ENCODE measurements at regions not wholly inside any gene's neighbourhood (a gene's known extent, or its start where the extent isn't known, plus 50 kb on each side); places are given as distances from the start of the nearest gene placed in this dataset.
"Not testable (repeated sequence)": the region's sequence is repeated elsewhere in the genome, so short reads cannot be mapped to it uniquely, and the experiment has no call there.

- DNase-seq (ENCODE audit: low read depth, low spot score): no peak
- in situ Hi-C loops (cut with HindIII; ENCODE audit: low sequenced_read_pairs): no loop called here
- no peak for TF ChIP-seq CTCF (IDR thresholded peaks at IDR 0.05; ENCODE audit: low read depth, low read length)
- no peak overlapping the region for H3K4me3 ChIP-seq (ENCODE audit: low read depth, low read length)
Measured at GRCh38 chr13:90055760-90056159, 1291.7 kb upstream of the MIR17HG start.

- DNase-seq (ENCODE audit: low read depth, low spot score); H3K4me3 ChIP-seq (ENCODE audit: low read depth, low read length); in situ Hi-C loops (cut with HindIII; ENCODE audit: low sequenced_read_pairs): not testable (repeated sequence)
Measured at GRCh38 chr13:90064226-90064625, 1283.3 kb upstream of the MIR17HG start.

- no peak overlapping the region for H3K4me3 ChIP-seq (ENCODE audit: low read depth, low read length)
- no peak for TF ChIP-seq CTCF (IDR thresholded peaks at IDR 0.05; ENCODE audit: low read depth, low read length)
- no peak for DNase-seq (ENCODE audit: low read depth, low spot score)
- in situ Hi-C loops (cut with HindIII; ENCODE audit: low sequenced_read_pairs): no loop called here
Measured at GRCh38 chr13:90068658-90069057, 1278.8 kb upstream of the MIR17HG start.

GRCh38 chr13:90070362-90070761, 1277.1 kb upstream of the MIR17HG start:
- no peak overlapping the region for H3K4me3 ChIP-seq (ENCODE audit: low read depth, low read length)
- no peak for TF ChIP-seq CTCF (IDR thresholded peaks at IDR 0.05; ENCODE audit: low read depth, low read length)
- in situ Hi-C loops (cut with HindIII; ENCODE audit: low sequenced_read_pairs): no loop called here
- DNase-seq (ENCODE audit: low read depth, low spot score): no peak

- no peak for DNase-seq (ENCODE audit: low read depth, low spot score)
- no peak for TF ChIP-seq CTCF (IDR thresholded peaks at IDR 0.05; ENCODE audit: low read depth, low read length)
- H3K4me3 ChIP-seq (ENCODE audit: low read depth, low read length): no peak overlapping the region
- in situ Hi-C loops (cut with HindIII; ENCODE audit: low sequenced_read_pairs): no loop called here
Measured at GRCh38 chr13:90070837-90071525, 1276.5 kb upstream of the MIR17HG start.

GRCh38 chr13:90084684-90085290, 1262.7 kb upstream of the MIR17HG start:
- H3K4me3 ChIP-seq (ENCODE audit: low read depth, low read length): no peak overlapping the region
- no peak for TF ChIP-seq CTCF (IDR thresholded peaks at IDR 0.05; ENCODE audit: low read depth, low read length)
- in situ Hi-C loops (cut with HindIII; ENCODE audit: low sequenced_read_pairs): no loop called here
- no peak for DNase-seq (ENCODE audit: low read depth, low spot score)

GRCh38 chr13:90089051-90089450, 1258.4 kb upstream of the MIR17HG start:
- no peak for DNase-seq (ENCODE audit: low read depth, low spot score)
- no peak for TF ChIP-seq CTCF (IDR thresholded peaks at IDR 0.05; ENCODE audit: low read depth, low read length)
- in situ Hi-C loops (cut with HindIII; ENCODE audit: low sequenced_read_pairs): no loop called here
- no peak overlapping the region for H3K4me3 ChIP-seq (ENCODE audit: low read depth, low read length)

Data from astrocyte of the spinal cord (primary cell).